Lung (tissue), 11 donors: ENCODE measurements at regions not wholly inside any gene's neighbourhood (a gene's known extent, or its start where the extent isn't known, plus 50 kb on each side); places are given as distances from the start of the nearest gene placed in this dataset.

Source experiments
- ATAC-seq: fragments of 200-7000 bp; cut with Tn5 transposase; one replicate; pipeline ENCODE4 v1.9.1; 2020; ENCODE audit warnings: moderate number of reproducible peaks; ENCODE audit not compliant: insufficient read depth, low FRiP score
- DNase-seq, 3 donors: peaks; one replicate each; pipeline ENCODE4 v3.0.0-alpha.2; 2013 to 2017
- H3K27ac ChIP-seq, 2 donors: one replicate each; pipeline ENCODE4 v1.5.1; 2013; ENCODE audit warnings: mild to moderate bottlenecking in 2 of 2, moderate library complexity in 2 of 2, control low read depth in 1 of 2, inconsistent platforms in 1 of 2, low read depth in 1 of 2, low read length in 1 of 2
- H3K27me3 ChIP-seq, 3 donors: one replicate each; pipeline ENCODE4 v1.5.1; 2013; ENCODE audit warnings: low read length in 2 of 3; ENCODE audit not compliant: control insufficient read depth in 3 of 3, insufficient read depth in 3 of 3
- H3K36me3 ChIP-seq, 4 donors: one replicate each; pipeline ENCODE4 v1.5.1; 2013; ENCODE audit warnings: low read length in 4 of 4, mild to moderate bottlenecking in 1 of 4, moderate library complexity in 1 of 4; ENCODE audit not compliant: control insufficient read depth in 4 of 4, insufficient read depth in 4 of 4
- H3K4me1 ChIP-seq, 5 donors: one replicate each; pipeline ENCODE4 v1.5.1; 2013; ENCODE audit warnings: low read length in 5 of 5, mild to moderate bottlenecking in 2 of 5, moderate library complexity in 1 of 5; ENCODE audit not compliant: control insufficient read depth in 5 of 5, insufficient read depth in 5 of 5
- H3K4me3 ChIP-seq: one replicate; pipeline ENCODE4 v1.5.1; 2013; ENCODE audit warnings: mild to moderate bottlenecking, control low read depth, moderate library complexity
- H3K9ac ChIP-seq, 2 donors: one replicate each; pipeline ENCODE4 v1.5.1; 2013; ENCODE audit warnings: low read length in 2 of 2, control low read depth in 1 of 2; ENCODE audit not compliant: insufficient read depth in 1 of 2
- H3K9me3 ChIP-seq, 4 donors: one replicate each; pipeline ENCODE4 v1.5.1; 2013; ENCODE audit warnings: low read length in 3 of 4, mild to moderate bottlenecking in 1 of 4, moderate library complexity in 1 of 4; ENCODE audit not compliant: control insufficient read depth in 4 of 4, insufficient read depth in 3 of 4
- CTCF ChIP-seq: IDR thresholded peaks from 2 replicates; pipeline ENCODE4 v1.5.1; 2012; ENCODE audit warnings: mild to moderate bottlenecking; ENCODE audit errors: control extremely low read depth, extremely low read depth
- WGBS, 2 donors: extraction: QIAGEN DNeasy Blood & Tissue Kit; methylation state at CpG; one replicate each; pipeline ENCODE4 v1.1.7; 2013; 5-methylcytosine and 5-hydroxymethylcytosine counted together
- donor health status: control.
- donor health status: control.
- donor health status: Bipolar disorder and iron deficiency.
- donor health status: healthy.
- donor health status: DM: yes; HTN: yes; CAD: no.

- no peak for ATAC-seq
Observed at GRCh38 chr4:23392860-23393458, 496.9 kb downstream of the PPARGC1A start.

GRCh38 chr4:23390246-23390645 is 499.6 kb downstream of the PPARGC1A start:
- H3K9me3 ChIP-seq: peaks cover 0 to 5% (median 0%) of the 10 kb centered on the region in 4 donors
- no peaks in the 10 kb centered on the region for H3K36me3 ChIP-seq
- no peak overlapping the region for H3K27ac ChIP-seq
- H3K4me1 ChIP-seq: peaks cover 0 to 12% (median 0%) of the 10 kb centered on the region in 5 donors
- no peak for DNase-seq
- TF ChIP-seq CTCF: no peak
- no peak overlapping the region for H3K9ac ChIP-seq
- 84 to 91% methylated on average over 3 of the region's 3 CpGs for WGBS, 2 donors
- no peak for ATAC-seq
- no peak overlapping the region for H3K4me3 ChIP-seq
- H3K27me3 ChIP-seq: no peaks in the 10 kb centered on the region

More at GRCh38 chr4:23392860-23393458, 496.9 kb downstream of the PPARGC1A start:
- H3K9ac ChIP-seq: no peak overlapping the region
- no peaks in the 10 kb centered on the region for H3K36me3 ChIP-seq
- no peak overlapping the region for H3K4me3 ChIP-seq
- WGBS, 2 donors: 83 to 87% methylated on average over 5 of the region's 5 CpGs
- peaks cover 0 to 6% (median 0%) of the 10 kb centered on the region in 5 donors for H3K4me1 ChIP-seq
- H3K27ac ChIP-seq: no peak overlapping the region
- DNase-seq: no peak
- TF ChIP-seq CTCF: no peak
- no peaks in the 10 kb centered on the region for H3K27me3 ChIP-seq
- peaks cover 0 to 5% (median 0%) of the 10 kb centered on the region in 4 donors for H3K9me3 ChIP-seq

- WGBS, 2 donors: 60 to 72% methylated on average over 2 of the region's 2 CpGs
- DNase-seq: no peak
- Histone ChIP-seq H3K27ac (no peak overlapping the region), H3K9ac (no peak overlapping the region), H3K27me3 (no peaks in the 10 kb centered on the region), H3K4me3 (no peak overlapping the region), H3K36me3 (no peaks in the 10 kb centered on the region), H3K9me3 (peaks cover 0 to 4% (median 0%) of the 10 kb centered on the region in 4 donors), H3K4me1 (peaks cover 0 to 12% (median 0%) of the 10 kb centered on the region in 5 donors)
- no peak for ATAC-seq
- TF ChIP-seq CTCF: no peak
Observed at GRCh38 chr4:23388699-23389395, 501.0 kb downstream of the PPARGC1A start.
